ENCODE measurements at regions not wholly inside any gene's neighbourhood (a gene's known extent, or its start where the extent isn't known, plus 50 kb on each side); places are given as distances from the start of the nearest gene placed in this dataset.

DNA sequence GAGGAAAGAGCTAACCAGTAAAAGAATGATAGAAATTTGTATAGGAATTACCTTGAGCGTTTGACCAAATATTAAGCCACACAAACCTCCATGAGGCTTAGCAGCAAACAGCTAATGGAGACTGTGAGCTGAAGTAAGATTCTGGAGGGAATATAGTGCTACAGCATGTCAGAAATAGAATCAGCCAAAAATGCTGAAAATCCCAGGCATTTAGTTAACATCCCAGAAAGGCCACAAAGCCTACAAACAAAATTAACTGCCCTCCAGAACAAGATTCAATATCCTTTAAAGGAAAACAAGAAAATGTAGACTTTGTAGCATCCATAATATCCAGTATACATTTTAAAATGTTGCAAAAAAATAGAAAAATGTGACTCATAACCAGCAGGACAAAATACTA is 257.8 kb upstream of the TUSC1 start:
- no peak overlapping the region for H3K27ac ChIP-seq
- DNase-seq = no peak
- no peaks in the 10 kb centered on the region for H3K4me1 ChIP-seq
- TF ChIP-seq CTCF (IDR thresholded peaks at IDR 0.05) = no peak
- no peak for TF ChIP-seq POLR2A (IDR thresholded peaks at IDR 0.05)
- H3K4me3 ChIP-seq = no peak overlapping the region
- no peak for ATAC-seq
- WGBS, 2 donors = 50 to 62% methylated on average over 1 of the region's 1 CpG
- no peaks in the 10 kb centered on the region for H3K9me3 ChIP-seq
- intact Hi-C loops (cut with DNase I) = no loop called here
- no peaks in the 10 kb centered on the region for H3K36me3 ChIP-seq (replicated peaks in 1 of 2; ENCODE audit: insufficient read depth in 1 of 2, low read depth in 2 of 2)
- no peaks in the 10 kb centered on the region for H3K27me3 ChIP-seq

DNA sequence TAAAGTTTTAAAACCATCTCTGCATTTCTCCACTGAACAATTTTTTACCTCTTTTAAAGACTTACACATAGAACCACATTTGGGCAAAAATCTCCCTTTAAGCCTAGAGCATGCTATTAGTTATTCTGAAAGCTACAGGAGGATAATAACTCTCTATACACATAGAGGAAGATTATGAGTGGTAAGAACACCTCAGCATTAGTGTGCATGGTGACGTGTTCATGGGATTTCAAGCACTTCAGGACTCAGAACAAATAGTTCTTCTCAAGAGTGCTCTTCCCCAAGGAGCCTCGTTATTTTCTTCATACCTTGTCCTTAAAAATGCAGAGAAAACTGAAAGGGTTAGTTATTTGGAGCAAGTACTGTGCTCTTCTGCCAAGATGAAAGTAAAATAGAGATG is 256.9 kb upstream of the TUSC1 start:
- no peaks in the 10 kb centered on the region for H3K4me1 ChIP-seq
- ATAC-seq (no peak), DNase-seq (no peak)
- no peaks in the 10 kb centered on the region for H3K27me3 ChIP-seq
- TF ChIP-seq POLR2A (IDR thresholded peaks at IDR 0.05) = no peak
- TF ChIP-seq CTCF (IDR thresholded peaks at IDR 0.05) = no peak
- no peak overlapping the region for H3K4me3 ChIP-seq
- H3K9me3 ChIP-seq = no peaks in the 10 kb centered on the region
- intact Hi-C loops (cut with DNase I) = no loop called here
- H3K36me3 ChIP-seq (replicated peaks in 1 of 2; ENCODE audit: insufficient read depth in 1 of 2, low read depth in 2 of 2) = no peaks in the 10 kb centered on the region
- no peak overlapping the region for H3K27ac ChIP-seq
- WGBS, 2 donors = 30 to 37% methylated on average over 2 of the region's 2 CpGs

GRCh38 chr9:25918761-25919160 is 240.5 kb upstream of the TUSC1 start:
- ATAC-seq = no peak
- TF ChIP-seq CTCF (IDR thresholded peaks at IDR 0.05) = no peak
- no peak for TF ChIP-seq POLR2A (IDR thresholded peaks at IDR 0.05)
- no peak overlapping the region for H3K27ac ChIP-seq
- no peaks in the 10 kb centered on the region for H3K4me1 ChIP-seq
- no peak overlapping the region for H3K4me3 ChIP-seq
- WGBS, 2 donors = 49% methylated on average over 2 of the region's 2 CpGs
- no peaks in the 10 kb centered on the region for H3K9me3 ChIP-seq
- no peaks in the 10 kb centered on the region for H3K36me3 ChIP-seq (replicated peaks in 1 of 2; ENCODE audit: insufficient read depth in 1 of 2, low read depth in 2 of 2)
- intact Hi-C loops (cut with DNase I) = no loop called here
- H3K27me3 ChIP-seq = no peaks in the 10 kb centered on the region
- DNase-seq = no peak

- DNase-seq = no peak
- no peaks in the 10 kb centered on the region for H3K27me3 ChIP-seq
- H3K27ac ChIP-seq = no peak overlapping the region
- no peaks in the 10 kb centered on the region for H3K4me1 ChIP-seq
- no peaks in the 10 kb centered on the region for H3K9me3 ChIP-seq
- ATAC-seq = no peak
- H3K4me3 ChIP-seq = no peak overlapping the region
- H3K36me3 ChIP-seq (replicated peaks in 1 of 2; ENCODE audit: insufficient read depth in 1 of 2, low read depth in 2 of 2) = no peaks in the 10 kb centered on the region
- TF ChIP-seq CTCF (IDR thresholded peaks at IDR 0.05) = no peak
- no peak for TF ChIP-seq POLR2A (IDR thresholded peaks at IDR 0.05)
- intact Hi-C loops (cut with DNase I) = no loop called here
Observed at GRCh38 chr9:25917731-25918362, 239.6 kb upstream of the TUSC1 start.

DNA sequence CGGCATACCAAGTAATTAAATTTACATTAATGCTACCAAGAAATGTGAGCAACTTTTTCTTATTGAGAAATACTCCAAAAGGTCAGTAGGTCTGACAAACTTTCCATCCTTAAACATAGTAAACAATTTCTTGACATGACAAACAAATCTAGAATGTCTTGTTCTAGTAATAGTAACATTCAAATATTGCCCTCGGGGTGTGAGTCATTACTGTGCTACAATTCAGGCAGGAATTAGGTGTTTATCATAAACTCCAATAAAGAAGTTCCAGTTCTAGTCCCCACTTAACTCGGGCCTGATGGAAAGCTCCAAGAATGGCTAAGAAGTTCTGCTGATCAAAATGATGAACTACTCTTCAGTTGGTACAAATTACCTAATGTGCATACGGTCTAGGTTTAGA is 235.6 kb upstream of the TUSC1 start:
- ATAC-seq (no peak), DNase-seq (no peak)
- Histone ChIP-seq H3K36me3 (replicated peaks in 1 of 2; ENCODE audit: insufficient read depth in 1 of 2, low read depth in 2 of 2) (no peaks in the 10 kb centered on the region), H3K4me1 (no peaks in the 10 kb centered on the region), H3K27ac (no peak overlapping the region), H3K9me3 (no peaks in the 10 kb centered on the region), H3K4me3 (no peak overlapping the region), H3K27me3 (no peaks in the 10 kb centered on the region)
- TF ChIP-seq POLR2A (IDR thresholded peaks at IDR 0.05) (no peak), CTCF (IDR thresholded peaks at IDR 0.05) (no peak)
- WGBS, 2 donors = 52 to 59% methylated on average over 4 of the region's 4 CpGs
- intact Hi-C loops (cut with DNase I) = no loop called here

All from body of pancreas (tissue), 4 donors.